ENCODE measurements at regions not wholly inside any gene's neighbourhood (a gene's known extent, or its start where the extent isn't known, plus 50 kb on each side); places are given as distances from the start of the nearest gene placed in this dataset.

- TF ChIP-seq CTCF (conservative IDR thresholded peaks at IDR 0.05; ENCODE audit: low read depth in 2 of 2) = no peak
- no peak for TF ChIP-seq ETS1 (IDR thresholded peaks at IDR 0.05)
Observed at GRCh38 chr3:148042663-148043445, 633.7 kb downstream of the ZIC1 start (continued).

- Histone ChIP-seq H3K27me3 (ENCODE audit: insufficient read depth) (no peaks in the 10 kb centered on the region), H3K9me2 (ENCODE audit: insufficient read depth) (no peaks in the 10 kb centered on the region), H4K20me1 (replicated peaks; ENCODE audit: insufficient read depth) (no peaks in the 10 kb centered on the region), H3K4me1 (ENCODE audit: insufficient read depth) (no peaks in the 10 kb centered on the region), H3K79me2 (replicated peaks; ENCODE audit: insufficient read depth) (no peaks in the 10 kb centered on the region), H2AFZ (no peak overlapping the region), H3K36me3 (ENCODE audit: insufficient read depth) (no peaks in the 10 kb centered on the region), H3K4me3 (no peak overlapping the region), H3F3A (replicated peaks; ENCODE audit: low read depth) (no peaks in the 10 kb centered on the region), H3K27ac (ENCODE audit: low read depth) (no peak overlapping the region), H3K4me2 (no peak overlapping the region)
- TF ChIP-seq STAT1 (IDR thresholded peaks at IDR 0.05; ENCODE audit: unreplicated experiment) (no peak), EZH2 (IDR thresholded peaks at IDR 0.05; ENCODE audit: low read depth, unreplicated experiment) (no peak), NANOG (IDR thresholded peaks at IDR 0.05; ENCODE audit: borderline replicate concordance) (no peak), ETS1 (IDR thresholded peaks at IDR 0.05) (no peak), CREB1 (CRISPR knock-in tag; IDR thresholded peaks at IDR 0.05; ENCODE audit: low read depth) (no peak), EZH2phosphoT487 (IDR thresholded peaks at IDR 0.05; ENCODE audit: unreplicated experiment) (no peak), JUNB (IDR thresholded peaks at IDR 0.05; ENCODE audit: unreplicated experiment) (no peak), ZNF114 (CRISPR knock-in tag; IDR thresholded peaks at IDR 0.05) (no peak)
- H3K27ac Mint-ChIP-seq = no peak overlapping the region
- peaks cover 3% of the 10 kb centered on the region; the same call in 2 of the 3 replicates for H3K4me1 Mint-ChIP-seq
- DNase-seq (ENCODE audit: low spot score) = no peak
- peaks cover 2% of the 10 kb centered on the region; the same call in 2 of the 3 replicates for H3K9me3 Mint-ChIP-seq
- no peak for ATAC-seq
- H3K27me3 Mint-ChIP-seq (ENCODE audit: insufficient read depth, low read depth, poor library complexity) = peaks cover 5% of the 10 kb centered on the region
- no peak overlapping the region for H3K4me3 Mint-ChIP-seq
- H3K36me3 Mint-ChIP-seq (ENCODE audit: low read depth) = no peaks in the 10 kb centered on the region
Observed at GRCh38 chr3:148044151-148044550, 635.0 kb downstream of the ZIC1 start.

Data from GM23338 (cell line).